GM18858 (cell line): ENCODE measurements at regions not wholly inside any gene's neighbourhood (a gene's known extent, or its start where the extent isn't known, plus 50 kb on each side); places are given as distances from the start of the nearest gene placed in this dataset.

Source experiments
- ATAC-seq: cut with Tn5 transposase; IDR thresholded peaks from one replicate; pipeline ENCODE4 v1.9.1; 2021; ENCODE audit not compliant: unreplicated experiment

- no peak for ATAC-seq
Observed at GRCh38 chr9:89983411-89983810, 378.6 kb downstream of the GADD45G start.

- no peak for ATAC-seq
Observed at GRCh38 chr9:89984214-89984613, 379.4 kb downstream of the GADD45G start.

GRCh38 chr9:89985068-89985467, 380.3 kb downstream of the GADD45G start:
- no peak for ATAC-seq

- no peak for ATAC-seq
Observed at GRCh38 chr9:89986190-89986589, 381.4 kb downstream of the GADD45G start.

GRCh38 chr9:89988458-89988857, 383.6 kb downstream of the GADD45G start:
- no peak for ATAC-seq

- no peak for ATAC-seq
Observed at GRCh38 chr9:89991204-89991790, 386.5 kb downstream of the GADD45G start.

- no peak for ATAC-seq
Observed at GRCh38 chr9:89992326-89993198, 387.8 kb downstream of the GADD45G start.

GRCh38 chr9:89993678-89994630, 389.1 kb downstream of the GADD45G start:
- no peak for ATAC-seq

- no peak for ATAC-seq
Observed at GRCh38 chr9:89994988-89995613, 390.3 kb downstream of the GADD45G start.

- no peak for ATAC-seq
Observed at GRCh38 chr9:89996116-89996515, 391.3 kb downstream of the GADD45G start.

- no peak for ATAC-seq
Observed at GRCh38 chr9:89996773-89997172, 392.0 kb downstream of the GADD45G start.

GRCh38 chr9:89998633-89999032, 393.8 kb downstream of the GADD45G start:
- ATAC-seq, result no peak

- no peak for ATAC-seq
Observed at GRCh38 chr9:89999176-89999533, 394.3 kb downstream of the GADD45G start.

- ATAC-seq, result peak; percentile 85
Observed at GRCh38 chr9:89999534-90000370, 394.9 kb downstream of the GADD45G start.

- ATAC-seq, result no peak
Observed at GRCh38 chr9:90000925-90001324, 396.1 kb downstream of the GADD45G start.

- ATAC-seq, result no peak
Observed at GRCh38 chr9:90001747-90002146, 396.9 kb downstream of the GADD45G start.

GRCh38 chr9:90002397-90003271, 397.8 kb downstream of the GADD45G start:
- ATAC-seq, result no peak

- no peak for ATAC-seq
Observed at GRCh38 chr9:90005388-90005787, 400.6 kb downstream of the GADD45G start.
